ENCODE measurements at regions not wholly inside any gene's neighbourhood (a gene's known extent, or its start where the extent isn't known, plus 50 kb on each side); places are given as distances from the start of the nearest gene placed in this dataset.

GRCh38 chr9:107898761-107899160 is 409.2 kb upstream of the KLF4 start:
- TF ChIP-seq POLR2A (IDR thresholded peaks at IDR 0.05; ENCODE audit: low read length) (no peak), GATA1 (IDR thresholded peaks at IDR 0.05; ENCODE audit: low read depth, low read length) (no peak)

Measured in erythroblast (primary cell).